HCT116 (cell line): ENCODE measurements at regions not wholly inside any gene's neighbourhood (a gene's known extent, or its start where the extent isn't known, plus 50 kb on each side); places are given as distances from the start of the nearest gene placed in this dataset.

Experiments used
- EGR1 ChIP-seq: IDR thresholded peaks from 2 replicates; pipeline ENCODE4 v1.6.1; 2012; ENCODE audit warnings: low read depth
- POLR2AphosphoS5 ChIP-seq: IDR thresholded peaks from 2 replicates; pipeline ENCODE4 v1.6.1; 2011; ENCODE audit warnings: mild to moderate bottlenecking, low read depth, low read length, moderate library complexity
- TCF7L2 ChIP-seq: IDR thresholded peaks from 2 replicates; pipeline ENCODE4 v1.7.0; 2011; ENCODE audit warnings: borderline replicate concordance, inconsistent platforms; ENCODE audit not compliant: insufficient read depth, insufficient read length; ENCODE audit errors: extremely low read depth
- ZFX ChIP-seq: fragments of 450-650 bp; IDR thresholded peaks from 2 replicates; pipeline ENCODE4 v1.6.1; 2017
- TF ChIP-seq, protein P1 (sequence below), 3 experiments: fragments of 200-600 bp in 1 of 3; sonication (generic) in 1 of 3; IDR thresholded peaks in 2 of 3; conservative IDR thresholded peaks in 1 of 3; 2 replicates each; pipeline ENCODE4 v1.5.1; 2012 to 2017; ENCODE audit warnings: low read depth in 2 of 3, low read length in 2 of 3, antibody characterized with exemption in 1 of 3, borderline replicate concordance in 1 of 3, control low read depth in 1 of 3, mild to moderate bottlenecking in 1 of 3, mixed read lengths in 1 of 3, mixed run types in 1 of 3, moderate library complexity in 1 of 3; ENCODE audit not compliant: insufficient read depth in 1 of 3
- TF ChIP-seq, protein P2 (sequence below): IDR thresholded peaks from 2 replicates; pipeline ENCODE4 v1.6.1; 2011; ENCODE audit warnings: mild to moderate bottlenecking, low read length, moderate library complexity; ENCODE audit not compliant: insufficient replicate concordance; ENCODE audit errors: extremely low read depth
- TF ChIP-seq, protein P3 (sequence below): IDR thresholded peaks from 2 replicates; pipeline ENCODE4 v1.6.1; 2012

DNA sequence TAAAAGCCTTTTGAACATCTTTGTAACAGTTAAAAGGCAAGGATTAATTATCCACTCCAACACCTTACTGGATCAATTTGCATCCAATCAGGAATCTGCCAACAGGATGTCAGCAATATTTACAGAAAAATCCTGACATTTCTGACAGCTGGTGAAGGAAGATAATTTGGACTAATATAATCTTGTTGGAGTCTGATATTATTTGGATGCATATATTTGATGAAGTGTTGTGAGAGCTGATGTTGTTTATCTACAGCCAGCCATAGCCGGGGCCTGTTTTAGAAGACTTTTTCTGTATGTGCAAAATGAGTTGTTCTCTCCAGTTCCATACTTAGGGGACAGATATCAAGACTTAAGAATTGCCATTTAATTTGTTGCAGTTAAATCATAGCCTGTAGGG, 91.1 kb downstream of the GPR37 start:
- TF ChIP-seq, protein P1, sequence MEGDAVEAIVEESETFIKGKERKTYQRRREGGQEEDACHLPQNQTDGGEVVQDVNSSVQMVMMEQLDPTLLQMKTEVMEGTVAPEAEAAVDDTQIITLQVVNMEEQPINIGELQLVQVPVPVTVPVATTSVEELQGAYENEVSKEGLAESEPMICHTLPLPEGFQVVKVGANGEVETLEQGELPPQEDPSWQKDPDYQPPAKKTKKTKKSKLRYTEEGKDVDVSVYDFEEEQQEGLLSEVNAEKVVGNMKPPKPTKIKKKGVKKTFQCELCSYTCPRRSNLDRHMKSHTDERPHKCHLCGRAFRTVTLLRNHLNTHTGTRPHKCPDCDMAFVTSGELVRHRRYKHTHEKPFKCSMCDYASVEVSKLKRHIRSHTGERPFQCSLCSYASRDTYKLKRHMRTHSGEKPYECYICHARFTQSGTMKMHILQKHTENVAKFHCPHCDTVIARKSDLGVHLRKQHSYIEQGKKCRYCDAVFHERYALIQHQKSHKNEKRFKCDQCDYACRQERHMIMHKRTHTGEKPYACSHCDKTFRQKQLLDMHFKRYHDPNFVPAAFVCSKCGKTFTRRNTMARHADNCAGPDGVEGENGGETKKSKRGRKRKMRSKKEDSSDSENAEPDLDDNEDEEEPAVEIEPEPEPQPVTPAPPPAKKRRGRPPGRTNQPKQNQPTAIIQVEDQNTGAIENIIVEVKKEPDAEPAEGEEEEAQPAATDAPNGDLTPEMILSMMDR (IDR thresholded peaks at IDR 0.05 in 2 of 3, conservative IDR thresholded peaks at IDR 0.05 in 1 of 3; ENCODE audit: borderline replicate concordance in 1 of 3, insufficient read depth in 1 of 3, low read depth in 2 of 3, low read length in 2 of 3) = no peak
- TF ChIP-seq, protein P2, sequence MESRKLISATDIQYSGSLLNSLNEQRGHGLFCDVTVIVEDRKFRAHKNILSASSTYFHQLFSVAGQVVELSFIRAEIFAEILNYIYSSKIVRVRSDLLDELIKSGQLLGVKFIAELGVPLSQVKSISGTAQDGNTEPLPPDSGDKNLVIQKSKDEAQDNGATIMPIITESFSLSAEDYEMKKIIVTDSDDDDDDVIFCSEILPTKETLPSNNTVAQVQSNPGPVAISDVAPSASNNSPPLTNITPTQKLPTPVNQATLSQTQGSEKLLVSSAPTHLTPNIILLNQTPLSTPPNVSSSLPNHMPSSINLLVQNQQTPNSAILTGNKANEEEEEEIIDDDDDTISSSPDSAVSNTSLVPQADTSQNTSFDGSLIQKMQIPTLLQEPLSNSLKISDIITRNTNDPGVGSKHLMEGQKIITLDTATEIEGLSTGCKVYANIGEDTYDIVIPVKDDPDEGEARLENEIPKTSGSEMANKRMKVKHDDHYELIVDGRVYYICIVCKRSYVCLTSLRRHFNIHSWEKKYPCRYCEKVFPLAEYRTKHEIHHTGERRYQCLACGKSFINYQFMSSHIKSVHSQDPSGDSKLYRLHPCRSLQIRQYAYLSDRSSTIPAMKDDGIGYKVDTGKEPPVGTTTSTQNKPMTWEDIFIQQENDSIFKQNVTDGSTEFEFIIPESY = no peak
- no peak for TF ChIP-seq ZFX
- TF ChIP-seq, protein P3, sequence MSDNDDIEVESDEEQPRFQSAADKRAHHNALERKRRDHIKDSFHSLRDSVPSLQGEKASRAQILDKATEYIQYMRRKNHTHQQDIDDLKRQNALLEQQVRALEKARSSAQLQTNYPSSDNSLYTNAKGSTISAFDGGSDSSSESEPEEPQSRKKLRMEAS = no peak
- no peak for TF ChIP-seq EGR1
- TF ChIP-seq POLR2AphosphoS5 = no peak
- TF ChIP-seq TCF7L2 = no peak
